T1000 (cell line): ENCODE measurements at regions not wholly inside any gene's neighbourhood (a gene's known extent, or its start where the extent isn't known, plus 50 kb on each side); places are given as distances from the start of the nearest gene placed in this dataset.

Source experiments
- DNase-seq: peaks from one replicate; lab custom pipeline; 2025; ENCODE audit warnings: mixed read lengths; lab: John Stamatoyannopoulos, UW

DNA sequence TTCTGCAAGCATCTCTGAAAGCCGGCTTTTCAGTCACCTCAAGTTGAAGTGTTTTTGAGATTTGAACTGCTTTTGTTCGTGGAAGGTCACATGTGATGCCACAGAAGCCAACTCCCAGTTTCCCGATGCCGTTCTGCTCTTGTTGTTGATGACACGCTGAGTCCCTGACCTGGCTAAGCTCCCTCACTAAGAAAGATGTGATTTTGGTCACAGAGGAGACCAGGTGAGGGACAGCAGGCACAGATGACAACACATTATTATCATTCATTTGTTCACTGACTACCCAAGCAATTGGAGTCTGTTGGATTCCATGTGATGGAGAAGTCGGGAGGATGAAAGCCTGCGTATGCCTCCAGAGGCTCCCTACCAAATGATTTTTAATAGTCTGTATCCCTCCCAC, 822.4 kb upstream of the RBFOX1 start:
- no peak for DNase-seq

DNA sequence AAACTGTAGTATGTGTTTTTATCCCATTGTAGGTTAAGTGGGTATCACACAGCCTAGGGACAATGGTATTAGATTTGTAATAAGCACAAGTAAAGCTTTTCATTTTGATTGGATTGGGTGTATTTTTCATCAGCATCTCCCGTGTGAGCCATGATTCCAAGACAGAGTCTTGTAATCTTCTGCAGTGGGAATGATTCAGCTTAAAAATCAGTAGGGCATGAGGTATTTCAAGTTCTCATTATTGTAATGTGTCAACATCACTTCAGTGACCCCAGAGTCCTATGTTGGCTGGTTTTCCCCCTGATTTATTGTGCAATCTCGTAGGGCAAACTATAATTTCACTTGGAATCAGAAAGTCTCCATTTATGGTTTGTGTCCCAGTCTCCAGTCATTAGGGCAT, 833.2 kb upstream of the RBFOX1 start:
- DNase-seq = no peak

DNA sequence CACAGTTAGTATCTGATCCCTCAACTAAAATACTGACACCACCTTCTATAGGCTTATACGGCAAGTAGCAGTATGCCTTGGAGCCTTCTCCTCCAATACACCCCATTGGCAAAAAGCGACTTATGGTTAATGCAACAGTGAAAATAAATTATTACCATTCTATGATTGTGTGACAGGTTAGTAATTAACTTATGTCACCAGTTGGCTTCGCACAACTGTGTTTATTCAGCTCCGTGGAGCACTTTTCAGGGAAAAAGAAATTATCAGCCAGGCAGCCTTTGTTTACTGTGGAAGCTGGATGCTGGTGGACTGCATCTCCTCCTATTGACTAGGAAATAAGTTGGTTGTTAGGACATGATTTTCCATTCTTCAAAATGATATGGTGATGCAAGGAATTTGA, 833.8 kb upstream of the RBFOX1 start:
- DNase-seq = no peak

DNA sequence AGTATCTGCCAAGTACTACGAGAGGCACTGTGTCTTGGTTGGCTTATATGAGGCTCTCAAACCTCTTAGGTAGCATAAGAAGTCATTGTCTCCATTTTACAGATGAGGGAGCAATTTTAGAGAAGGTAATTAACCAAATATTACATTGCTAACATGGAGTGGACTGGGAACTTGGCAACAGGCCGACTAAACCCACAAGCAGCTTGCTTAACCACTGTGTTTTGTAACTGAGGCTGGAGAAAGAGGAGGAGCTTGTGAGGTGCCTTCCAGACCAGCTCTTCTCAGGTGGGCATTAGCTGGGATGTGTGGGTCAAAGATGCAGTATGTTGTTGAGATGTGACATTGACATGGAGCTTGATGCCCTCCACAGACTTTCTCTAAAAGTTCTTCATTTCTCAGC, 835.6 kb upstream of the RBFOX1 start:
- no peak for DNase-seq

DNA sequence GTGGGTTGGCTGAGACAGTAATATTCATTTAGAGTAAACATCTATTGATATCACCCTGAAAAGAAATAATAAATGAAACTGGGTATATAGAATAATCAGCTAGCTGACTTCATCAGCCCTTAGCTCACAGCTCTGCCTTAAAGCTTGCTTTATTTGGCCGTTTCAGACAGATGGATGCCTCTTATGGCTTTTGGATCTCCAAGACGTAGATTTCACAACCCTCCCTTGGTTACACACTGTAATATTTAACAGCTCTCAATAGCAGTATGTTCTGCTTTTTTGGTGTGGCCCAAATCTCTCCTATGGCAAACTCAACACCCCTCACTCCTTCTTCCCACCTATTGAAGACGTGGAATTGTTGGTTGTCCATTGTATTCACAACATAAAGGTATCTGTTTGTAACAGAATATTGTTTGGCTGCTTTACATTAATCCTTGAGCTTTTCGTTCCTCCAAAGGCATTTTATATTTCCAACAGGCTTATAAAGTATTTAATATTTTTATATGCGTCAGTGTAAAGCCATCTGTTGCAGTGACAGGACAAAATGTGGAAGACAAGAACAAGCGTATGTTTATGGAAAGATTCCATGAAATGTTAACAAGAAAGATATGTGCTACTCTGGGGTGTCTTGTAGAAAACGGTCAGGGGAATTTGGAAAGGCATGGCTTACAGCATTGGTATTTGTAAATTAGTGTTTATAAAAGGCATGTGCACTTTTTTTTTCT, 837.0 kb upstream of the RBFOX1 start:
- no peak for DNase-seq

DNA sequence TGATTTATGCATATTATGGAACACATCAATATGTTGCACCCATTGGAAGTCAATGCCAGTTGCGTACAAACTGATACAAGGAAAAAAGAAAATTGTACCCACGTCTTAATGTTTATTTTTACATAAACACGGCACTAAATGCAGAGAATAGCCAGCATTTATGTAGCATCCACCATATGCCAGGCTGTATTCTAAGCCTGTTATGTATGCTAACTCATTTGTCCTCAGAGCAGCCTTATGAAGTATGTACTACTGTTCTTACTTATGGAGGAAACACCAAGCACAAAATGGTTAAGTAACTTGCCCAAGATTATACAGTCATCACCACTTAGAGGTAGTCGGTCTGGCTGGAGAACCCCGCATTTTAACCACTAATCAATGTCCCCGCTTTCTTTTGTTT, 837.9 kb upstream of the RBFOX1 start:
- no peak for DNase-seq

DNA sequence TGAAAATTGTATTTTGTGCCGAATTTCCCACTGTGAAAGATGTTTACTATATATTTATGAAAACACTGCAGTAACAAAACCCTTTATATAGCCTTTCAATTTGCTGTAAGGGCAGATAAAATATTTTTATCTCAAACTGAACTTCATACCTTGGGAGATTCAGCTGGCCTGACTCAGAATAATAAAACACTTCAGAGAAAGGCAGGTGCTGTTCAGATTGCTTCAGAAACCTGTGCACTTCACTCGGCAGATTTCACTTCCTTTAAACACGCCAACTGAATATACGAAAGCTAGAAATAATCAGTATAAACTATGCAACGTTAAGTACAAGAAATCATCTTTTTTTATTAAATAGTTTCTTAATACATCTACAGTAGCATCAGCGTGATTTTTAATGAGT, 839.1 kb upstream of the RBFOX1 start:
- DNase-seq = no peak

DNA sequence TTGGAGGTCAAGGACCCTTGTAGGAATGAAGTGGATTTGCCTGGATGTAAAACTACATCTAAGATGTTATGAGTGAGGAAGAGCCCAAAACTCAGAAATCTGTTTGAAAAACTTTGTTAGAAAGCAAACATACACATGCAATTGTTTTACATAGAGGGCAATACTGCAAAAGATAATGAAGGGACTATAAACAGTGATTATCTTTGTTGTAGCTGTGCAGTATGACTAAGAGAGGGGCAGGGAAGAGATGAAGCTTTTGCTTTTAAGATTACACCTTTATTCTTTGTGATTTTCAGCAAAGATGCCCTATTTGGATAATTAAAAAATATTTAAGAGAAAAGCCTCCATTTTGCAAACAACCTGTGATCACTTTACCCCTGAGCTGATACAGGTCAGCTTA, 839.9 kb upstream of the RBFOX1 start:
- DNase-seq = no peak

DNA sequence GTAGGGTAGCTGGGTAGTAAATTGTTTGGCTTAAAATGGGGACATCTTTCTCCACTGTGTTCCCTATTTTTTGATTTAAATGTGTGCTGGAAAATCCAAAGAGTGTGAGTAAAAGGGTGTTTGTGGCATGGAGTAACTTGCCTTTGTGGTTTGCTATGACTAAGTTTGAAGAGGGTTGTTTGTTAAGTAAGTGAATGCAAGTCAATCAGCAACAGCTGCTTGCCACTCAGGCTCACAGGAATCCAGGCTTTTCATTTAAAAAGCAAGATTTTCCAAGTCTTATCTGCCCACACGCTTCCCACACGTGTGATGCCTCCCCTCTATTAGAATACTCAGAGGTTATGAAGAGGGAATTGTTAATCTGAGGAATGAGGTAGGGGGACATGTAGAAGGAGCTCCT, 847.7 kb upstream of the RBFOX1 start:
- DNase-seq = no peak

DNA sequence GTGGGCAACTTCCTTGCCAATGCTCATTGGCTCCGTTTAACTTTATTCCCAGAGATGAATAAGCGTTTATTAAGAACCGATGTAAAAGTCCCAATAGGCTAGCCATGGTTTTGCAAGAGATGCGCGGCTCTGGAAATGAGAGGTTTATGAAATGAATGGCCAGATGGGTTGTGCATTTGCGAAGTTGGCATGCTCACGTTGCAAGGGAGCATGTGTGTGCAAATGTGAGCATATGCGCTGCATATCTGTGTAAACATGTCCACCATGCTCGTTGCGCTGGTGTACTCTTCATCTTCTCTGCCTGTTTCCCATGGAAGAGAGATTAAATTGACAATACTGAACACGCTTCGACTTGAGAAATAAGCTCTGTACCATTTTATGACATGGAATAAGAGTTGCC, 848.6 kb upstream of the RBFOX1 start:
- DNase-seq = no peak

DNA sequence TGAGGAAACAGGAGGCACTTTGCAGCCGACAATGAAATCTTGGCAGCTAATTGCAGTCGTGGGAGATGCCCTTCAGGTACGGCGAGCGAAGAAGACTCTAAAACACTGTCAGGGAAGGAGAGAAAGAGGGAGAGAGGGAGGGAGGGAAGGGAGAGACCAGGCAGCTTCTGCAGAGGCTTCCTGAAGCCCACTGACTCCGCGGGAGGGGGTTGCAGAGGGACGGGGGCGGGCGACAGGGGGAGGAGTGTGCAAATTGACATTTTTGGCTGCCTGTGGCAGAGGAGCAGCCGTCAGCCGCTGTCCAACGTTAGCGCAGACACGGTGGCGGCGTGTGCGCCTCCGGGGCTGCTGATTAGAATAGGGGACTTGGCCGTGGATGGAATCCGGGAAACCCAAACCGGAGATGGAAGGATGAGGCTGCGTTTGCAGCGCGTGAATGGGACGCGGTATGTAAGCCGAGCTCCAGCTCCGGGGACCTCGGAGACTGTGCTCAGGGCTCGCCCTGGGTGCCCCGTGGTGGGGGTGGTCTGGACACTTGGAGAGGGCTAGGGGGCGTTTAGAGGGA, 849.1 kb upstream of the RBFOX1 start:
- DNase-seq = no peak

DNA sequence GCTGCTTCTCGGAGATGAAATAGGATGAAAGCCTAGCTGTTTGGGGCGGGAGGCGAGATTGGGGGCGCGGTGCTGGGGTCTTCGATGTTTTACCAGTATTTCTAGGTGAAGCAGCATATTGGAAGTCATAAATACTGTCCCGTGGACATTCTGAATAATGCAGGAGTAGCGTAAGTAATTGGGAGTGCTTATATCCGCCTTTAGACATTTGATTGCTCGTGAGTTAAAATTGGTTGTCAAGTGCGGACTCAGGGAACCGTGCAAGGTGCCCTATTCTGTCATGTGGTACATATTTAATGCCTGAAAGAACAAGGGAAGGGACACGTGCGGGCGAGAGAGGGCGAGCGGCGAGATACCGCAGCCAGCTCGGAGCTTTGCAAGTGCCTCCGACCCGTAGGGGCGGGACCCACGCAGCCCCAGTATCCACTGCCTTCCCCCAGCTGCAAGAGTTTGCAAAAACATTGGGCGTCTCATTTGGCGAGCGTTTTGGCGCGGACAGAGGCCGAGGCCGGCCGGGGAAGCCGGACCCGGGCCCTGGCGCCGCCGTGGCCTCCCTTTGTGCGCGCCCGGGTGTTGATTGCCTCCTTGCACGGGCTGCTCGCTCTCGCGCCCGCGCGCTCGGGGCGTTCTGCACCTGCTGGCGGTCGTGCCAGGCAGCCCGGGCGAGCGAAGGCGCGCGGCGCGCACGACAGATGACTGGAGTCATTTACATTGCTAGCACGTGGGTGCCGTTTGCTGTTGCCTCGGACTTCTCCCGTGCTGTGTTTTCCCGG, 849.8 kb upstream of the RBFOX1 start:
- DNase-seq = no peak

DNA sequence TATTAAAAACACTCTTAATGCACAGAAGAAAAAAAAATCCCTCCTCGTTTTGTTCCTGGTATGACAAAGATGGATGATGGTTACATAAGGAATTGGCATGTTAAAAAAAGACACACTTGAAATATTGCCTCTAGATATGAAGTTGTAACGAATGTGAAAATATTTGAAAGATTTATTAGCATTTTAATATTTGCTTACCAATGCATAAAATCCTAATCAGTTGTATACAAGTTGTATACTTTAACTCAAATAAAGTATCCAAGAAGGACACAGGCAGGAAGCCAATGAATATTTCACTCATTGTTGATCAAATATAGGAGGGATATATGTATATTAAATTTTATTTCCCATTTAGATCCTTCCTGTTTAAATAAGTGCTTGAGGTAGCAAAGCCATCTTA, 850.8 kb upstream of the RBFOX1 start:
- no peak for DNase-seq

DNA sequence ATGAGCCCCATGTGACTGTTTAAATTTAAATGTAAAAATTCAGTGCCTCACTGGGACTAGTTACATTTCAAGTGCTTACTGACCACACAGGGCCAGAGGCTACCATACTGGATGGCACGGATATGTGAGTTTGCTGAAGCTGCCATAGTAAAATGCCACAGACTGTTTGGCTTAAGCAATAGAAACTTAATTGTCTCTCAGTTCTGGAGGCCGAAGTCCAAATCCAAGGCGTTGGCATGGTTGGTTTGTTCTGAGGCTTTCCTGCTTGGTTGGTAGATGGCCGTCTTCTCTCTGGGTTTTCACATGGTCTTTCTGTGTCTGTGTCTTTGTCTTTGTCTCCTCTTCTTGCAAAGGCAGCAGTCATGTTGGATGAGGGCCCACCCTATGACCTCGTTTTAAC, 878.9 kb upstream of the RBFOX1 start:
- DNase-seq = no peak

DNA sequence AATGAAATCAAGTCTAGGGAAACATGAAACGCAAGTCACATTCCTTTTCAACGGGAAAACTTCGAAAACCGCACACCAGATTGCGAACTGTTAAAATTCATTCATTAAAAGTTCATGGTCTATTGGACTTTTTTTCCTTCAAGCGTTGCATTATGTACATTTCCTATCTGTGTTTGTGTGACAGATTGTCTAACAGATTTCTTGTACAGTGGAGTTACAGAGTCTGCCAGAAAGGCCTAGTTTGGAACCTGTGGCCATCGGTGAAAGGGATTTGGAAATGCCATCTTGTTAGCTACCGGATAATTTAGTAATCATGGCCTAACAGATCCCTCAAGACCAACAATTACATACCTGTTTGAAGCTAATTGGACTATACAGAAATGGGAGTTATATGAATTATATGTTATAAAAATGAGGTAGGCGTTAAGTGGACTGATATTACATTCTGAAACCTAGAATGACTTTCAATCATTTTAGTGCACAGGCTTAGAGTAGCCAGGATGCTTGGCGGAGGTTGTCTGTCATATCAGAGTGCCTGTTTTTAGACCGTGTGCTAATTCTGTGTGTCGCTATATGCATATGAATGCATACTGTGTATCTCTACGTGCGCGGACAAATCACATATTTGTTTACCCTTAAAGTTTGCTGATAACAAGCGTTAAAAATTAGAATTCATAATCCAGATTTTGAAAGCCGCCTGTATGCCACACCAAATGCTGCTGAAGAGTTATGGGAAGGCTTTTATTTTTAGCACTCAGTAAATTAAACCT, 885.4 kb upstream of the RBFOX1 start:
- no peak for DNase-seq

DNA sequence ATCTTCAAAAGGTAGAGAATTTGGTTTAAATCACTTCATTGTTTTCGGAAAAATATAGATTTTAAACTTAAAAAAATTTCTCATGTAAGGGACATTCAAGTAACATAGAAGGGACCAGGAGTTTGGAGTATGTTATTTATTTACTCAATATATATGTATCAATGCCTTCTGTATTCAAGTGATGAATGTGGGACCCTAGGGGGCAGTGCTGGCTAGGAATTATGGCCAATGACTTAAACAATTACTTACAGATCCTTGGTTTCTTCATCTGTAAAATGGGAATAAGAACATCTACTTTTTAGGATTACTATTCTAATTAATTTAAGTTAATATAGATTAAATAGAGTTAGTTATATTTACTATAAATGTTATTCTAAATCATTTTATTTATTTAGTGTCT, 886.3 kb upstream of the RBFOX1 start:
- no peak for DNase-seq

DNA sequence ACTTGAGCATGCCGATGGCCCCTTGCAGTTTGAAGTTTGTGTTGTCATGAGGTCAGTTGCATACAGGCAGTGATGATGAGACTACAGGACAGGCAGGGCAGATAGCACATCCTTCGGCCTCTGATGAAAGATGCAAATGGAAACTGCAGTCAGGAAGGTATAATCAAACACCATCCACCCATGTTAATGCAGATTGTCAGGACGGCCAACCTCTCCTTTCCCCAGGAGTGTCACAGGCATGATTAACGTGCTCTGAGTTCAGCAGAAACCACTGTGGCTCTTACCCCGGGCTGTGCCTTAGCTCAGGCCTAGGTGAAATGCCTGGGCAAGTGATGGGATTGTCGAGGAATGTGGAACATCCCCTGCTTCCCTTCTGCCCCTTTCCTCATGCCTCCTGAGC, 893.5 kb upstream of the RBFOX1 start:
- no peak for DNase-seq

DNA sequence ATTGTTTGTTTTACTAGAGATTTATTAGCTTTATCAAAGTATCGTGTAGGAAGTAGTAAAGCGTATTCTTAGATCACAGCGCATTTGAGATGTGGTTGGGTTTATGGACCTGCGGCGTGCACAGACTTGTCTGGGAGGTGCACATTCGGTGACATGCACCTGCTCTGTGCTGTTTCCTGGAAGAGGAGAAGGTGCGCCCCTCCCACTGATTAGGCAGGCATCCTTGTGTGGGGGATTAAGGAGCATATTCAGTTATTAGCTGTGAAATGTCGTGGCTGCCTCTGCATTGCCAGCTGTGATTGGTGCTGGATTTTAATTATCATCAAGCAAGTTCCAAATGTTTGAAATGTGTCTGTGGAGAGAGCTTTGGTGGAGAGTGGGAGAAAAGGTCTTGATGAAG, 903.8 kb upstream of the RBFOX1 start:
- no peak for DNase-seq

DNA sequence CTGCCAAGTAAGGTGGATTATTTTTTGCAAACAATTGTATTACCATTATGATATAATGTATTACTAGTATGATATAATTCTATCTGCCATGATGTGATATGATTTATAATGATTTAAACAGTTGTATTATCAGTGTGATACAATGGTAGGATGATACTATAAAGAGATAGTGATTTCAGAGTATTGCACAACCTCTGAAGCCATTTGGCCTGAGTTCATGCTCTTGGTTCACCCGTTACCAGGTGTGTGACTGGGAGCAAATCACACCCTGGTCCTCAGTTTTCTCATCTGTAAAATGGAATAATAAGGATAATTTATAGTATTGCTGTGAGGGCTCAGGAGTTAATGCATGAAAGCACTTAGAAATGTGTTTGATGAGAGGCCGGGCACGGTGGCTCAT, 905.0 kb upstream of the RBFOX1 start:
- DNase-seq = no peak

DNA sequence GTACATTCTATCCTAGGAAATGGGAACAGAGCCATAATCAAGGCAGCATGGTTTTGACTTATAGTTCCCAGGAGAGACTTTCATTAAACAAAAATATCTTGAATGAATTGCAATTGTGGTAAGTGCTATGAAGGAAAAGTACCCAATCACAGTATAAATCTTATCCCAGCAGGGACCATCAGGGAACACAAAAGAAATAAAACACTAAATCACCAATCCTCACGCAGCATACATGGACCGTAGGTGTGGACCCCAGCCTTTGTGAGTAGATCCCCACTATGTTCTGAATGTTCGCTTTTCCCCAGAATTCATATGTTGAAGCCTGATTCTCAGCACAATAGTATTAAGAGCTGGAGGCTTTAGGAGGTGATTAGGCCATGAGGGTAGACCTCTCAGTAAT, 925.0 kb upstream of the RBFOX1 start:
- no peak for DNase-seq

DNA sequence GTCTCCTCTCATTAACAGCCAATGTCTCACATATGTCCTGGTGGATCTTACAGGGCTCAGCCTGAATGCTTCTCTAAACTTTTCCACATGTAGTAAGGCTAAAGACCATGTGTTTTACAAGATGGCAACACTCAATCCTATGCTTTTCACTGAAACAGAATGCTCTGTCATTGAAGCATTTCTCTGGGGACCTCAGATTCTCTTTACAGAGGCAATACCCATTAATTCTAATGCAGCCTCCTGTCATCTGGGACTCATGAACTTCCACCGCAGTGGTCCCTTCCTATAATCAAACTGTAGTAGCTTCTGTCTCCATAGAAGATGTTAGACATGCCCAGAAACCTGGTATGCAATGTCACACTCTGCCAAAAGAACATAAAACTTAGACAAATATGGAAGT, 926.6 kb upstream of the RBFOX1 start:
- DNase-seq = no peak

DNA sequence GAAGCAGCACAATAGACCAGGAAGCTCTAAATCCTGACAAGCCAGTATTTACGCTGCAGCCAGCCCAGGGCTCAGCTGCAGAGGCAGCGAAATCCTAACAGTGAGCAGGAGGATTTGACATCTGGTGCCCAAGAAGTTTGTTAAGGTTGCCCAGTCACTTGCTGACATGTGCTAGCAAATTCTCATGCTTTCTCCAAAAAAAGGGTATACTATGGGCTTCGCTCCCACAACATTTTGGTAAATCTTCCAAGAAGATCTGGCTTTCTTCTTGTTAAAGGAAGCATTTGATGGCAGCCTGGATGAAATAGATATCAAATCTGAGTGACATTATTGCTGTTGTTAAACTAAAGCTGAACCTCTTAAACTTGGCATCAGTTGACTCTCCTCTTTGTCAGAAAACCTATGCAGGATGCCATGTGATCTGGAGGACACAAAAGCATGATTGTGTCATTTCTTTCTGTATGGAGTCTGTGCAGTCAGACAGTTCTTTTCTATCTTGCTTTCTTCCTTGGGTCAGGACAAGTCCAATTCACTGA, 949.7 kb upstream of the RBFOX1 start:
- DNase-seq = no peak

DNA sequence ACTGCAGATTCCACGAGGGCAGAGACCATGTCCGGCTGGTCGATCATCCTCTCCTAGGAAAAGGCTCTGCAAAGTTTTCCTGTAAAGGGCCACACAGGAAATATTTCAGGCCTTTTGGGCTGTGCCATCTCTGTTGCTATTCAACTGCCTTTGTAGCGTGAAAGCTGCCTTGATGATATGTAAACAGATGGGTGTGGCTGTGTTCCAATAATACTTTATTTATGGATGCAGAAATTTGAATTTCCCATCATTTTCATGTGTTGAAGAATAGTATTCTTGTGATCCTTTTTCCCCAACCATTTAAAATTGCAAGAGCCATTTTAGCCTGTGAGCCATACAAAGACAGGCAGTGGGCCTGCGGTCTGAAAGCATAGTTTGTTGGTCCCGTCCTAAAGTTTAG, 950.7 kb upstream of the RBFOX1 start:
- DNase-seq = no peak
